SK-N-SH (cell line): ENCODE measurements at regions not wholly inside any gene's neighbourhood (a gene's known extent, or its start where the extent isn't known, plus 50 kb on each side); places are given as distances from the start of the nearest gene placed in this dataset.

Source experiments
- CTCF ChIA-PET: fragments of 300-600, 350-600 bp; formaldehyde crosslinking; extraction: SDS; loops from one replicate; lab custom pipeline; 2021; lab: Yijun Ruan, JAX
- POLR2A ChIA-PET: fragments of 350-600 bp; sonication (Branson Sonifier 250); formaldehyde crosslinking; extraction: SDS; loops from one replicate; lab custom pipeline; 2020; ENCODE audit warnings: antibody characterized with exemption, inconsistent platforms; lab: Yijun Ruan, JAX
- DNase-seq: peaks from one replicate; pipeline ENCODE4 v3.0.0; 2012
- H2AFZ ChIP-seq: fragments of 200-600 bp; sonication (generic); 2 replicates; pipeline ENCODE4 v1.8.1; 2016; ENCODE audit warnings: antibody characterized with exemption, mild to moderate bottlenecking, low read depth
- H3F3A ChIP-seq: fragments of 200-600 bp; sonication (generic); replicated peaks from 2 replicates; pipeline ENCODE3; 2016; ENCODE audit warnings: antibody characterized with exemption, mild to moderate bottlenecking; ENCODE audit not compliant: insufficient read depth
- H3K27ac ChIP-seq, 2 experiments: fragments of 200-500 bp in 1 of 2; fragments of 200-600 bp in 1 of 2; sonication (Bioruptor generic) in 1 of 2; sonication (generic), shearing (Covaris generic) in 1 of 2; 2 replicates each; pipeline versions ENCODE4 v1.5.1 to v1.6.1; 2014 to 2016; ENCODE audit warnings: low read depth in 2 of 2, inconsistent platforms in 1 of 2, low read length in 1 of 2, mild to moderate bottlenecking in 1 of 2, mixed read lengths in 1 of 2
- H3K27me3 ChIP-seq: fragments of 200-600 bp; sonication (generic), shearing (Covaris generic); 2 replicates; pipeline ENCODE4 v1.6.1; 2016; ENCODE audit warnings: mixed run types; ENCODE audit not compliant: insufficient read depth
- H3K36me3 ChIP-seq, 2 experiments: fragments of 200-500 bp in 1 of 2; fragments of 200-600 bp in 1 of 2; sonication (Bioruptor generic) in 1 of 2; sonication (generic) in 1 of 2; replicated peaks in 1 of 2; 2 replicates each; pipeline versions ENCODE3 to v1.5.1; 2014 to 2016; ENCODE audit warnings: low read length in 1 of 2, mild to moderate bottlenecking in 1 of 2; ENCODE audit not compliant: insufficient read depth in 2 of 2, control insufficient read depth in 1 of 2
- H3K4me1 ChIP-seq, 2 experiments: fragments of 200-500 bp in 1 of 2; fragments of 200-600 bp in 1 of 2; sonication (Bioruptor generic) in 1 of 2; sonication (generic), shearing (Covaris generic) in 1 of 2; 2 replicates each; pipeline versions ENCODE4 v1.5.1 to v1.6.1; 2014 to 2016; ENCODE audit warnings: low read depth in 1 of 2, low read length in 1 of 2, mixed run types in 1 of 2; ENCODE audit not compliant: insufficient read depth in 2 of 2, control insufficient read depth in 1 of 2
- H3K4me2 ChIP-seq: fragments of 200-600 bp; sonication (generic), shearing (Covaris generic); 2 replicates; pipeline ENCODE4 v1.6.1; 2017; ENCODE audit warnings: mixed run types
- H3K4me3 ChIP-seq, 2 experiments: fragments of 200-500 bp in 1 of 2; fragments of 200-600 bp in 1 of 2; sonication (Bioruptor generic) in 1 of 2; sonication (generic), shearing (Covaris generic) in 1 of 2; 2 replicates each; pipeline versions ENCODE4 v1.5.1 to v1.8.1; 2014 to 2016; ENCODE audit warnings: low read depth in 2 of 2, inconsistent platforms in 1 of 2, low read length in 1 of 2, mild to moderate bottlenecking in 1 of 2, mixed read lengths in 1 of 2, moderate library complexity in 1 of 2
- H3K79me2 ChIP-seq: fragments of 200-600 bp; sonication (generic); 2 replicates; pipeline ENCODE4 v1.8.1; 2017; ENCODE audit warnings: mild to moderate bottlenecking; ENCODE audit not compliant: insufficient read depth
- H3K9ac ChIP-seq: fragments of 200-600 bp; sonication (generic); 2 replicates; pipeline ENCODE4 v1.6.1; 2017; ENCODE audit warnings: mixed run types
- H3K9me2 ChIP-seq: fragments of 200-600 bp; sonication (generic); 2 replicates; pipeline ENCODE4 v1.6.1; 2017; ENCODE audit warnings: mixed run types
- H3K9me3 ChIP-seq: fragments of 200-600 bp; sonication (generic); 2 replicates; pipeline ENCODE4 v1.6.1; 2017; ENCODE audit warnings: mixed run types, mild to moderate bottlenecking, moderate library complexity
- H4K20me1 ChIP-seq: fragments of 200-600 bp; sonication (generic); 2 replicates; pipeline ENCODE4 v1.6.1; 2017; ENCODE audit warnings: mild to moderate bottlenecking, mixed run types; ENCODE audit not compliant: insufficient read depth
- CHD2 ChIP-seq: fragments of 150-350 bp; IDR thresholded peaks from 2 replicates; pipeline ENCODE4 v1.6.1; 2018; ENCODE audit warnings: low read length; ENCODE audit not compliant: partially characterized antibody
- EP300 ChIP-seq, 2 experiments: IDR thresholded peaks; 2 replicates each; pipeline versions ENCODE4 v1.4.0 to v1.6.1; 2012; ENCODE audit warnings: borderline replicate concordance in 1 of 2, low read depth in 1 of 2, low read length in 1 of 2
- EZH2phosphoT487 ChIP-seq: fragments of 200-600 bp; sonication (generic); IDR thresholded peaks from 2 replicates; pipeline ENCODE4 v1.6.1; 2017; ENCODE audit warnings: low read depth, mixed run types, mild to moderate bottlenecking, antibody characterized with exemption, moderate library complexity, borderline replicate concordance
- FOSL2 ChIP-seq: IDR thresholded peaks from 2 replicates; pipeline ENCODE4 v1.4.0; 2012; ENCODE audit warnings: low read depth, mild to moderate bottlenecking, moderate library complexity, borderline replicate concordance
- FOXJ3 ChIP-seq: sonication (generic); formaldehyde crosslinking; IDR thresholded peaks from 2 replicates; pipeline ENCODE4 v1.5.1; 2020; ENCODE audit warnings: mild to moderate bottlenecking, missing genetic modification reagents
- FOXM1 ChIP-seq: IDR thresholded peaks from 2 replicates; pipeline ENCODE4 v1.4.0; 2012; ENCODE audit warnings: low read depth, mild to moderate bottlenecking
- GABPA ChIP-seq: IDR thresholded peaks from 2 replicates; pipeline ENCODE4 v1.4.0; 2012; ENCODE audit warnings: low read depth, mild to moderate bottlenecking
- GATA2 ChIP-seq: sonication (generic); formaldehyde crosslinking; IDR thresholded peaks from 2 replicates; pipeline ENCODE4 v1.5.0; 2020; ENCODE audit warnings: mild to moderate bottlenecking, missing genetic modification reagents
- JUND ChIP-seq: IDR thresholded peaks from 2 replicates; pipeline ENCODE4 v1.4.0; 2012
- NFIC ChIP-seq: IDR thresholded peaks from 2 replicates; pipeline ENCODE4 v1.4.0; 2012; ENCODE audit warnings: borderline replicate concordance
- NRF1 ChIP-seq: IDR thresholded peaks from 2 replicates; pipeline ENCODE4 v1.6.1; 2012; ENCODE audit warnings: low read depth, mild to moderate bottlenecking, low read length
- POLR2AphosphoS5 ChIP-seq: IDR thresholded peaks from 2 replicates; pipeline ENCODE4 v1.6.1; 2012; ENCODE audit warnings: low read depth, low read length
- RCOR1 ChIP-seq: fragments of 150-350 bp; IDR thresholded peaks from 2 replicates; pipeline ENCODE4 v1.6.1; 2017; ENCODE audit warnings: antibody characterized with exemption, low read length
- RFX5 ChIP-seq: IDR thresholded peaks from 2 replicates; pipeline ENCODE4 v1.6.1; 2012; ENCODE audit warnings: mild to moderate bottlenecking, improper control_type of control experiment, low read length
- RXRA ChIP-seq: IDR thresholded peaks from 2 replicates; pipeline ENCODE4 v1.4.0; 2012; ENCODE audit warnings: low read depth, mild to moderate bottlenecking, borderline replicate concordance
- SIN3A ChIP-seq: IDR thresholded peaks from 2 replicates; pipeline ENCODE4 v1.6.1; 2012; ENCODE audit warnings: low read depth, mild to moderate bottlenecking, low read length, moderate library complexity, borderline replicate concordance
- SMC3 ChIP-seq: IDR thresholded peaks from 2 replicates; pipeline ENCODE4 v1.6.1; 2012; ENCODE audit warnings: low read depth, low read length, improper control_type of control experiment
- TCF12 ChIP-seq: IDR thresholded peaks from 2 replicates; pipeline ENCODE4 v1.4.0; 2012
- TEAD4 ChIP-seq: IDR thresholded peaks from 2 replicates; pipeline ENCODE4 v1.4.0; 2012; ENCODE audit warnings: mild to moderate bottlenecking, borderline replicate concordance; ENCODE audit not compliant: insufficient read depth
- WGBS: methylation state at CpG from one replicate; pipeline ENCODE4 v1.1.6; 2017; ENCODE audit warnings: low lambda C conversion rate; 5-methylcytosine and 5-hydroxymethylcytosine counted together
- TF ChIP-seq, protein P1 (sequence below): fragments of 150-350 bp; IDR thresholded peaks from 2 replicates; pipeline ENCODE4 v1.6.1; 2016; ENCODE audit warnings: mild to moderate bottlenecking, low read depth, low read length
- TF ChIP-seq, protein P2 (sequence below): fragments of 150-350 bp; IDR thresholded peaks from 2 replicates; pipeline ENCODE4 v1.6.1; 2017; ENCODE audit warnings: antibody characterized with exemption, low read length, low read depth, borderline replicate concordance
- TF ChIP-seq, protein P3 (sequence below): IDR thresholded peaks from 2 replicates; pipeline ENCODE4; 2012
- TF ChIP-seq, protein P4 (sequence below): fragments of 200-600 bp; sonication (generic); IDR thresholded peaks from 2 replicates; pipeline ENCODE4 v1.6.1; 2017; ENCODE audit warnings: antibody characterized with exemption, mild to moderate bottlenecking, moderate library complexity

DNA sequence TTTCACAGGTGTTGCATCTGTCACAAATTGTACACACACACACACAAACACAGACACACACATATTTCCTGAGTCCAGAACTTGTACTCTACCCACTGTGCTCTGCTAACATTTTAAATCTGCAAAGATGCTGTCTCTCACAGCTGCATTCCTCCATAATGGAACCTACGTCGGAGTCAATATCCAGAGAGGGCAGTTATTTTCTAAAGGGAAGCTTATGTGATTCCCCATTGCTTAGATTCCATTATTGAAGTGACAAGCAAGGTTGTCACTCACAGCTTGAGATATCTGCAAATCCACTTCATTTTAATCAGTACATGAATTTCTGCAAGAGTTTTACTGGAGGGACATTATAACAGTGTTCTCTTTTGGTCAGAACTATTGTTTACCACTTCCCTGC is 992.4 kb downstream of the NSUN3 start:
- no peak overlapping the region for H3K4me2 ChIP-seq
- no peaks in the 10 kb centered on the region for H3K4me1 ChIP-seq
- H3K27ac ChIP-seq, result no peak overlapping the region
- no peaks in the 10 kb centered on the region for H4K20me1 ChIP-seq
- no peak overlapping the region for H2AFZ ChIP-seq
- no peaks in the 10 kb centered on the region for H3F3A ChIP-seq
- TF ChIP-seq TEAD4 (no peak), NRF1 (no peak), CHD2 (no peak), GABPA (no peak), SMC3 (no peak), FOSL2 (no peak), EP300 (IDR thresholded peaks at IDR 0.05; ENCODE audit: borderline replicate concordance in 1 of 2, low read depth in 1 of 2, low read length in 1 of 2) (no peak), JUND (no peak), FOXM1 (no peak)
- TF ChIP-seq, protein P1, sequence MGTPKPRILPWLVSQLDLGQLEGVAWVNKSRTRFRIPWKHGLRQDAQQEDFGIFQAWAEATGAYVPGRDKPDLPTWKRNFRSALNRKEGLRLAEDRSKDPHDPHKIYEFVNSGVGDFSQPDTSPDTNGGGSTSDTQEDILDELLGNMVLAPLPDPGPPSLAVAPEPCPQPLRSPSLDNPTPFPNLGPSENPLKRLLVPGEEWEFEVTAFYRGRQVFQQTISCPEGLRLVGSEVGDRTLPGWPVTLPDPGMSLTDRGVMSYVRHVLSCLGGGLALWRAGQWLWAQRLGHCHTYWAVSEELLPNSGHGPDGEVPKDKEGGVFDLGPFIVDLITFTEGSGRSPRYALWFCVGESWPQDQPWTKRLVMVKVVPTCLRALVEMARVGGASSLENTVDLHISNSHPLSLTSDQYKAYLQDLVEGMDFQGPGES, result no peak
- TF ChIP-seq, protein P2, sequence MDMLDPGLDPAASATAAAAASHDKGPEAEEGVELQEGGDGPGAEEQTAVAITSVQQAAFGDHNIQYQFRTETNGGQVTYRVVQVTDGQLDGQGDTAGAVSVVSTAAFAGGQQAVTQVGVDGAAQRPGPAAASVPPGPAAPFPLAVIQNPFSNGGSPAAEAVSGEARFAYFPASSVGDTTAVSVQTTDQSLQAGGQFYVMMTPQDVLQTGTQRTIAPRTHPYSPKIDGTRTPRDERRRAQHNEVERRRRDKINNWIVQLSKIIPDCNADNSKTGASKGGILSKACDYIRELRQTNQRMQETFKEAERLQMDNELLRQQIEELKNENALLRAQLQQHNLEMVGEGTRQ, result no peak
- TF ChIP-seq, protein P3, sequence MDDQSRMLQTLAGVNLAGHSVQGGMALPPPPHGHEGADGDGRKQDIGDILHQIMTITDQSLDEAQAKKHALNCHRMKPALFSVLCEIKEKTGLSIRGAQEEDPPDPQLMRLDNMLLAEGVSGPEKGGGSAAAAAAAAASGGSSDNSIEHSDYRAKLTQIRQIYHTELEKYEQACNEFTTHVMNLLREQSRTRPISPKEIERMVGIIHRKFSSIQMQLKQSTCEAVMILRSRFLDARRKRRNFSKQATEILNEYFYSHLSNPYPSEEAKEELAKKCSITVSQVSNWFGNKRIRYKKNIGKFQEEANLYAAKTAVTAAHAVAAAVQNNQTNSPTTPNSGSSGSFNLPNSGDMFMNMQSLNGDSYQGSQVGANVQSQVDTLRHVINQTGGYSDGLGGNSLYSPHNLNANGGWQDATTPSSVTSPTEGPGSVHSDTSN, result no peak
- TF ChIP-seq, all 33 proteins: peak for 0
- H3K36me3 ChIP-seq, result no peaks in the 10 kb centered on the region
- H3K27me3 ChIP-seq, result no peaks in the 10 kb centered on the region
- ChIA-PET POLR2A (no interaction called here), CTCF (no interaction called here)
- H3K79me2 ChIP-seq, result no peaks in the 10 kb centered on the region
- no peak for DNase-seq
- WGBS, result 41% methylated on average over 2 of the region's 2 CpGs
- no peak overlapping the region for H3K4me3 ChIP-seq
- H3K9me2 ChIP-seq, result no peaks in the 10 kb centered on the region
- no peaks in the 10 kb centered on the region; the same call in 1 of the 2 replicates for H3K9me3 ChIP-seq
- no peak overlapping the region for H3K9ac ChIP-seq

DNA sequence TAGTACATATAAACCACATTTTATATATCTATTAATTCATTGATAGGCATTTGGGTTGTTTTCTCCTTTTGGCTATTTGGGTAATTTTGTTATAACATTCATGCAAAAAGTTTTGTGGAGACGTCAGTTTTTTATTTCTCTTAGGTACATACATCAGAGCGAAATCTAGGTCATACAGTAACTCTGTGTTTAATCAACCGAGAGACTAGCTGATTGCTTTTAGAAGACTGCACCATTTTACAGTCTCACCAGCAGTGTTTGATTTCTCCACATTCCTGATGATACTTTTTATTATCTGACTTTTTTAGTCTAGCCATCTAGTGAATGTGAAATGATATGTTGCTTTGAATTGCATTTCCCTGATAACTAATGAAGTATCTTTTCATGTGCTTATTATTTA is 1019.3 kb downstream of the NSUN3 start:
- Histone ChIP-seq H3K36me3 (no peaks in the 10 kb centered on the region), H3K9me3 (no peaks in the 10 kb centered on the region), H3K4me3 (no peak overlapping the region), H3K4me1 (no peaks in the 10 kb centered on the region), H3K79me2 (no peaks in the 10 kb centered on the region), H4K20me1 (no peaks in the 10 kb centered on the region), H3K9ac (no peak overlapping the region), H2AFZ (no peak overlapping the region), H3K4me2 (no peak overlapping the region), H3F3A (no peaks in the 10 kb centered on the region), H3K27ac (no peak overlapping the region), H3K27me3 (no peaks in the 10 kb centered on the region), H3K9me2 (no peaks in the 10 kb centered on the region; the same call in 1 of the 2 replicates)
- no peak for DNase-seq
- POLR2A ChIA-PET, result no interaction called here
- WGBS, result 28% methylated on average over 3 of the region's 3 CpGs
- CTCF ChIA-PET, result no interaction called here
- no peak for TF ChIP-seq TCF12
- TF ChIP-seq EZH2phosphoT487, result no peak
- no peak for TF ChIP-seq RFX5
- TF ChIP-seq TEAD4, result no peak
- no peak for TF ChIP-seq NFIC
- TF ChIP-seq GABPA, result no peak
- TF ChIP-seq RCOR1, result no peak
- TF ChIP-seq EP300 (IDR thresholded peaks at IDR 0.05; ENCODE audit: borderline replicate concordance in 1 of 2, low read depth in 1 of 2, low read length in 1 of 2), result no peak
- TF ChIP-seq RXRA, result no peak
- TF ChIP-seq NRF1, result no peak
- TF ChIP-seq, protein P3, result no peak
- no peak for TF ChIP-seq FOXJ3 (CRISPR knock-in tag)
- TF ChIP-seq SIN3A, result no peak
- TF ChIP-seq, protein P4, sequence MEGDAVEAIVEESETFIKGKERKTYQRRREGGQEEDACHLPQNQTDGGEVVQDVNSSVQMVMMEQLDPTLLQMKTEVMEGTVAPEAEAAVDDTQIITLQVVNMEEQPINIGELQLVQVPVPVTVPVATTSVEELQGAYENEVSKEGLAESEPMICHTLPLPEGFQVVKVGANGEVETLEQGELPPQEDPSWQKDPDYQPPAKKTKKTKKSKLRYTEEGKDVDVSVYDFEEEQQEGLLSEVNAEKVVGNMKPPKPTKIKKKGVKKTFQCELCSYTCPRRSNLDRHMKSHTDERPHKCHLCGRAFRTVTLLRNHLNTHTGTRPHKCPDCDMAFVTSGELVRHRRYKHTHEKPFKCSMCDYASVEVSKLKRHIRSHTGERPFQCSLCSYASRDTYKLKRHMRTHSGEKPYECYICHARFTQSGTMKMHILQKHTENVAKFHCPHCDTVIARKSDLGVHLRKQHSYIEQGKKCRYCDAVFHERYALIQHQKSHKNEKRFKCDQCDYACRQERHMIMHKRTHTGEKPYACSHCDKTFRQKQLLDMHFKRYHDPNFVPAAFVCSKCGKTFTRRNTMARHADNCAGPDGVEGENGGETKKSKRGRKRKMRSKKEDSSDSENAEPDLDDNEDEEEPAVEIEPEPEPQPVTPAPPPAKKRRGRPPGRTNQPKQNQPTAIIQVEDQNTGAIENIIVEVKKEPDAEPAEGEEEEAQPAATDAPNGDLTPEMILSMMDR, result no peak
- no peak for TF ChIP-seq POLR2AphosphoS5
- TF ChIP-seq GATA2 (CRISPR knock-in tag), result no peak
- no peak for TF ChIP-seq CHD2
